Right lobe of liver (tissue), 6 donors: ENCODE measurements at regions not wholly inside any gene's neighbourhood (a gene's known extent, or its start where the extent isn't known, plus 50 kb on each side); places are given as distances from the start of the nearest gene placed in this dataset.
A peak's percentile ranks its signal among the peaks of the same experiment; 100 is the strongest.

Experiments used
- ATAC-seq, 4 donors: fragments of 200-7000 bp; cut with Tn5 transposase; one replicate each; pipeline ENCODE4 v1.9.1; 2020; ENCODE audit warnings: mild to moderate bottlenecking in 4 of 4, moderate library complexity in 4 of 4
- DNase-seq, 3 donors: peaks; one replicate each; pipeline ENCODE4 v3.0.0-alpha.2; 2020
- H3K27ac ChIP-seq, 3 donors: fragments of 200-600 bp; one replicate each; pipeline ENCODE4 v1.8.0; 2022
- H3K27me3 ChIP-seq, 2 donors: fragments of 200-600 bp; one replicate each; pipeline ENCODE4 v1.8.0; 2022
- H3K36me3 ChIP-seq, 4 donors: fragments of 200-600 bp; sonication (generic) in 1 of 4; one replicate each; pipeline versions ENCODE4 v1.5.1 to v1.8.0; 2017 to 2022; ENCODE audit warnings: control low read depth in 1 of 4
- H3K4me1 ChIP-seq, 4 donors: fragments of 200-600 bp; sonication (generic) in 1 of 4; one replicate each; pipeline versions ENCODE4 v1.5.1 to v1.8.0; 2017 to 2022; ENCODE audit warnings: control low read depth in 1 of 4
- H3K4me3 ChIP-seq, 3 donors: fragments of 200-600 bp; one replicate each; pipeline ENCODE4 v1.8.0; 2022
- H3K9me3 ChIP-seq, 4 donors: fragments of 200-600 bp; sonication (generic) in 1 of 4; one replicate each; pipeline versions ENCODE4 v1.5.1 to v1.8.0; 2017 to 2022; ENCODE audit warnings: control low read depth in 1 of 4
- POLR2A ChIP-seq: fragments of 450-650 bp; IDR thresholded peaks from one replicate; pipeline ENCODE4 v1.6.1; 2017; ENCODE audit warnings: antibody characterized with exemption, mild to moderate bottlenecking
- WGBS: methylation state at CpG from one replicate; pipeline ENCODE4 v1.1.6; 2018; ENCODE audit warnings: low coverage, low lambda C conversion rate; ENCODE audit not compliant: insufficient coverage; ENCODE audit errors: missing lambda C conversion rate; 5-methylcytosine and 5-hydroxymethylcytosine counted together
- intact Hi-C, 2 donors: fragments of 100-400 bp; cut with DNase I; formaldehyde crosslinking; loops; one replicate each; pipeline versions ENCODE4 v1.11.2 to v1.14.1; 2022
- TF ChIP-seq, protein P1 (sequence below), 4 donors: fragments of 200-600 bp in 3 of 4; fragments of 450-650 bp in 1 of 4; IDR thresholded peaks; one replicate each; pipeline versions ENCODE4 v1.5.1 to v1.8.0; 2016 to 2022; ENCODE audit warnings: antibody characterized with exemption in 4 of 4, mild to moderate bottlenecking in 2 of 4
- donor health status: DM: no; HTN: yes; CAD: no.
- donor health status: DM: no; HTN: no; CAD: no.
- donor health status: DM: no; HTN: no; CAD: no.
- donor health status: DM: no; HTN: yes; CAD: no.
- donor health status: DM: no; HTN: yes; CAD: no.

DNA sequence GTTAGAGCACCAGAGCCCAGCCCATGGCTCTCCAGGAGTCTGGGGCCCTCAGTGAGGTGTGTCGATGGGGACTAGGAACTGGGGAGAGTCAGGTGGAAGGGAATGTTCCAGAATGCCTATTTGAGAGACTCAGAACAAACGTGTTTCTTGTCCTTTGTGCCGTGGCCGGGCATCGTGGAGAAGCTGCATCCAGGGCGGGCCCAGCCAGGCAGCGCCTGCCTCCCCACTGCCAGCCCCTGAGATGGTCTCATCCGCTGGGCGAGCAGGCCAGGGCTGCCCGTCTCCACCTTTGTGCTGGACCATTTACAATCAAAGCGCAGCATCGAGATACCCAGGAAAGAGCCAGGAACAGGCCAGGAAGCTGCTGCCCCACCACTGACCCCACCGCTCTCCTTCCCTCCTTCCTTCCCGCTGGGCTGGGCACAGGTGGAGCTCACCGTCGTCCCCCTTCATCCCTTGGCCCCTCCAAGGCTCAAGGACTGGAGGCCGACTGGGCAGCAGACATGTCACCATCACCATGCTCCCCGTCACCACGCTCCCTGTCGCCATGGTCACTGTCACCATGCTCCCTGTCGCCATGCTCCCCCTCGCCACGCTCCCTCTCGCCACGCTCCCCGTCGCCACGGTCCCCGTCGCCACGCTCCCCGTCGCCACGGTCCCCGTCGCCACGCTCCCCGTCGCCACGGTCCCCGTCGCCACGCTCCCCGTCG is 71.1 kb upstream of the ADGRA1 start:
- Histone ChIP-seq H3K9me3 (no peaks in the 10 kb centered on the region), H3K27ac (no peak overlapping the region), H3K4me3 (no peak overlapping the region), H3K27me3 (no peaks in the 10 kb centered on the region), H3K4me1 (no peaks in the 10 kb centered on the region), H3K36me3 (no peaks in the 10 kb centered on the region)
- intact Hi-C loops = no loop called here
- WGBS = 85% methylated on average over 6 of the region's 45 CpGs
- peak in 1 of 3 donors; percentile 14 for DNase-seq
- ATAC-seq = no peak
- TF ChIP-seq, protein P1, sequence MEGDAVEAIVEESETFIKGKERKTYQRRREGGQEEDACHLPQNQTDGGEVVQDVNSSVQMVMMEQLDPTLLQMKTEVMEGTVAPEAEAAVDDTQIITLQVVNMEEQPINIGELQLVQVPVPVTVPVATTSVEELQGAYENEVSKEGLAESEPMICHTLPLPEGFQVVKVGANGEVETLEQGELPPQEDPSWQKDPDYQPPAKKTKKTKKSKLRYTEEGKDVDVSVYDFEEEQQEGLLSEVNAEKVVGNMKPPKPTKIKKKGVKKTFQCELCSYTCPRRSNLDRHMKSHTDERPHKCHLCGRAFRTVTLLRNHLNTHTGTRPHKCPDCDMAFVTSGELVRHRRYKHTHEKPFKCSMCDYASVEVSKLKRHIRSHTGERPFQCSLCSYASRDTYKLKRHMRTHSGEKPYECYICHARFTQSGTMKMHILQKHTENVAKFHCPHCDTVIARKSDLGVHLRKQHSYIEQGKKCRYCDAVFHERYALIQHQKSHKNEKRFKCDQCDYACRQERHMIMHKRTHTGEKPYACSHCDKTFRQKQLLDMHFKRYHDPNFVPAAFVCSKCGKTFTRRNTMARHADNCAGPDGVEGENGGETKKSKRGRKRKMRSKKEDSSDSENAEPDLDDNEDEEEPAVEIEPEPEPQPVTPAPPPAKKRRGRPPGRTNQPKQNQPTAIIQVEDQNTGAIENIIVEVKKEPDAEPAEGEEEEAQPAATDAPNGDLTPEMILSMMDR (IDR thresholded peaks at IDR 0.05) = no peak
- no peak for TF ChIP-seq POLR2A

DNA sequence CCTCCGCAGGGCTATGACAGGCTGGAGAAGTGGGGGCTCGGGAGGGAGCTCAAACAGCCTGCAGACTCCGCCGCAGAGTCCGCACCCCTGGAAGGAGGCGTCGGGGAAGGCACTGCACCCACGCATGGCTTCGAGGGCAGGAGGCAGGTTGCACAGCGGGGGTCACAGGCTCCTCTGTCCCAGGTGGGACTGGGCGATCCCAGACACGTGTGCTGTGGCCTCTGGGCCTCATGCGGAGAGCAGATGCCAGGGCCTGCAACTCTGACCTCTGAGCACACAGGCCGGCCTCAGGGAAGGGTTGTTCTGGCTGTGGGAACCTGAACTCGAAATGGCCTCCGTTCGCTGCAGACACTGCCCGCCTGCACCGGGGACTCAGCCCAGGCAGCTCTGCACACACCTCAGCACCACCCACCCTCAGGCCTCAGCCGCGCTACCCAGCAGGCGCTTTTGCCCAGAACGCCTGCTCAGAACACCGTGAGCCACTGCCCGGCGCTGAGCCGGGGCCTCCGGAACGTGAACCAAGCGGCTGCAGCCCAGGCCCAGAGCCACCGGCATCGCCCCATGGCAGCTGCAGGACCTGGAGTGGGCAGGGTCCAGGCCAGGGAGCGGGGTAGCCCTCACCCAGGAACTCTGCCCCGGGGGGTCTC is 71.8 kb upstream of the ADGRA1 start:
- no peaks in the 10 kb centered on the region for H3K36me3 ChIP-seq
- ATAC-seq (no peak), DNase-seq (peak in 1 of 3 donors; percentile 14)
- no peaks in the 10 kb centered on the region for H3K27me3 ChIP-seq
- H3K4me1 ChIP-seq = no peaks in the 10 kb centered on the region
- intact Hi-C loops = no loop called here
- no peaks in the 10 kb centered on the region for H3K9me3 ChIP-seq
- WGBS = 67% methylated on average over 4 of the region's 34 CpGs
- H3K27ac ChIP-seq = no peak overlapping the region
- no peak for TF ChIP-seq POLR2A
- TF ChIP-seq, protein P1 (IDR thresholded peaks at IDR 0.05) = no peak
- H3K4me3 ChIP-seq = no peak overlapping the region

DNA sequence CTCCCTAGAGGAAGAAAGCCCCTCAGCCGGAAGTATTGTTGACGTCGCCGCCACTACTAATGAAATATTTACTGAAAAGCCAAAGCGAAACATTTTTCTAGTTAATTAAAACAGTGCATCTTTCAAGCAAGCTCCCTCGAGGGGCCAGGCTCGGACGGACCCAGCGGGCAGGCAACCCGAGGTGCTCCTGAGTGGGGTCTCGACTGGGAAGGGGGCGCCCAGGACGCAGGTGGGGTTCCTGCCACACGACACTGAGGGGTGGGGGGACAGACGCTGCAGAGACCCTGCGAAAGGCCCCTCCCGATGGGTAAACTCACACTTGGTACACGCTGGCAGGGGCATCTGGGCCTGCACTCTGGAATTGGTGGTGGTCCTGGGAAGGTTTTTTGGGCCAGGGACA is 72.4 kb upstream of the ADGRA1 start:
- Histone ChIP-seq H3K27ac (no peak overlapping the region), H3K27me3 (no peaks in the 10 kb centered on the region), H3K36me3 (no peaks in the 10 kb centered on the region), H3K4me1 (no peaks in the 10 kb centered on the region), H3K4me3 (no peak overlapping the region), H3K9me3 (no peaks in the 10 kb centered on the region)
- peak in 1 of 3 donors; percentile 21 for DNase-seq
- WGBS = 78% methylated on average over 10 of the region's 18 CpGs
- ATAC-seq = no peak
- intact Hi-C loops = no loop called here
- TF ChIP-seq, protein P1 (IDR thresholded peaks at IDR 0.05) = no peak
- no peak for TF ChIP-seq POLR2A

DNA sequence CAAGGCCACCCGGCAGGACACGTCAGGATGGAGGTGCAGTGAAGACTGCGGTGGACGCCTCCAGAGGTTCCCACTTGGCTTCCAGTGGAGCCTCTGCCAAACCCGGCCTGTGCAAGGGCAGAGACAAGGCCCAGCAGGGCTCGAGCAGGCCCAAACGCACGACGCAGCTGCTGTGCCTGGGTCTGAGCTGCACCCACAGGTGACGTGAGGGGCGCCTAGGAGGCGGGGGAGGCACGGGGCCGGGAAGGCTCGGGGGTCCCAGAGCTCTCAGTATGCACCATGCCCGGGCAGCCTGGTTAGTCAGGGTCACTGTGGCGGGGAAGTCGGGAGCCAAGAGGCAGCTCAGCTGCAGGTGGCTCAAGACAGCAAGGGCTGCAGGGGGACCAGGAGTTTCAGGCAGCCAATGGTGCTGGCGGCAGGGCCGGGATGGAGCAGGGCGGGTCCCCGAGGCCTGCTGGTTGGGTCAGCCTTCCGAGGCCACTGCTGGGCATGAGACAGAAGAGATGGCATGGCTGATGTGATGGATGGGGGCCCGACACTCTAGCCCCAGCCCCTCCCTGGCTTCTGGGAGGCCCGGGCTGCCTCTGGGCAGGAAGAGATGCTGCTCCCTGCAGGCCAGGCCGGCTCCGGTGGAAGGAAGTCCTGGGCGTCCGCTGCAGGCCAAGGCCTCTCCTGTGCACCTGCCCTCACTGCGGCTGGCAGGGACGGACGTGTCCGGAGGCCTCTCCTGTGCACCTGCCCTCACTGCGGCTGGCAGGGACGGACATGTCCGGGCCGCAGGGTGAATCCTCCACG is 72.2 kb upstream of the CFAP46 start:
- H3K27ac ChIP-seq = no peak overlapping the region
- no peak for TF ChIP-seq POLR2A
- TF ChIP-seq, protein P1 (IDR thresholded peaks at IDR 0.05) = no peak

More for the DNA sequence above, 72.2 kb upstream of the CFAP46 start:
- no peak for ATAC-seq
- Histone ChIP-seq H3K36me3 (no peaks in the 10 kb centered on the region), H3K27me3 (no peaks in the 10 kb centered on the region), H3K9me3 (no peaks in the 10 kb centered on the region), H3K4me3 (no peak overlapping the region), H3K4me1 (no peaks in the 10 kb centered on the region)
- peak in 1 of 3 donors; percentile 19 for DNase-seq
- intact Hi-C loops = no loop called here
- 40% methylated on average over 1 of the region's 38 CpGs for WGBS
